Right hindlimb (tissue), 1 donor: ENCODE measurements at regions not wholly inside any gene's neighbourhood (a gene's known extent, or its start where the extent isn't known, plus 50 kb on each side); places are given as distances from the start of the nearest gene placed in this dataset.

Source experiments
- DNase-seq: peaks from one replicate; pipeline ENCODE4 v3.0.0-alpha.2; 2018

GRCh38 chr9:121550041-121550440 is 50.4 kb upstream of the GGTA1 start:
- no peak for DNase-seq

DNA sequence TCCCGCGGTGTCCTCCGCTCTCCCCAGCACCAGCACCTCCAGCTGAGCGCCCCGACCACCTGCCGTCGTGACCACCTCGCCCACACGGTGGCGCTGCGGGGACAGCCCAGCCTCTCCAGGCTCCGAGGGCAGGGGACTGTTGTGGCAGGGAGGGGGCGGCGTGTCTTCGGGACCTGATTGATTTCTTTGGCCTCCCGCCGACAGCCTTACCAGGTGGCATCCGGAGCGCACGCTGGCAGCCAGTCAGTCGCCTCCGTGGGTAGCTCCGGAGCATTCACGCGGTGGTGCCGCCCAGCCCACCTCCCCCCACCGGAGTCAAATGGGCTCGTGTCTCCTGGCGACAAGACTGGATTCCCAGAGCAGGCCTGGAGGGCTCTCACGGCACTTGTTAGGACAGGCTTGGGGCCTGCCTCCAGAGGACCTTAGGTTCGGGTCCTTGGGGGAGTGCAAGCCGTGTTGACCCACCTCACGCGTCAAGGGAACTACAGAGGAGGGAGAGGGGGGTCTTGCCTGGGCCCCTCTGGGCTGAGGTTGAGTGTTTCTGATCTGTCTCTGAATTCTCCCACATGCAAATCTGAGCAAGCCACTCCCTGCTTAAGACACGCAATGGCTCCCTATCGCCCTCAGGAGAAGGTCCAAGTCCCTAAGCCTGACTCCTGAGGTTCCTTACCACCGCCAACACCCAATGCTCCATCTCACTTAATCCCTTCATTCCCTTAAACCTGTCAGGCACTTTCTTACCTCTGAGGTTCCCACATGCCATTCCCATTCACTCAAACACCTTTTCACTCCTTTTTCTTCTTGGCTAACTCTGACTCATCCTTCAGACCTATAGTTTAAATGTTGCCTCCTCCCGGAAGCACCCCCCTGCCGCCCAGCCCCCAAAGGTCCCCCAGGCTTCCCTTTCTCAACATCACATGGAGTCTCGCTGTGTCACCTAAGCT is 51.2 kb upstream of the GGTA1 start:
- peak; percentile 91 for DNase-seq

DNA sequence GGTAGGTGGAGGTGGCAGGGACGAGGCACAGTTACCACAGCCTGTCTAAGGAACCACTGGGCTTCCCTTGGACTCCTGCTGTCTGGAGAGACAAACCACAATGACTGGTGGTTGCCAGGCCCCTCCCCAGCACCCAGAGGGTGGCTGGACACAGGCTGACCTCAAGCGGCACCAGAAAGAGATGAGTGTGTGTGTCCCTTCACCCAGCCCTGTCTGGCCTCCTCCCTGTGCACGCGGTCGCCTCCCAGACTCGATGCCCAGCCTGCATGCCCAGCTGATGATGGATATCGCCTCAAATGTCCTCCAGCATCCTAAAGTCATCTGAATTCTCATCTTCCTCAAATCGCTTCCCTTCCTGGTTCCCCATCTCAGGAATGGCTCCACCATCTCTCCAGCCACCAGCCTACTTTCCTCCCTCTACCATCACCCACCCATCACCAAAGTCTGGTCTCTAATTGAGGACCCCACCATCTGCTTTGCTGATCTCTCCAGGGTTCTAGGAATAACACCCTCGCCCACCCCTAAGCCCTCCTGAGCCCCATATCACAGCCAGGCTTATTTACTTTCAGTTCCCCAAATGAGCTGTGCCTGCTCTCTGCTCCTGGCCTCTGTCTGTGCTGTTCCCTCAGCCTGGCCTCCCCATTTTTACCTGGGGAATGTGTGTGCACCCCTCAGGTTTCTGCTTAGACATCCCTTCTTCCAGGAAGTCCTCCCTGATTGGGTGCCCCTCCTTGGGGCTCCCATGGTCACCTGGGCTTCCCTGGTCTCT is 52.5 kb upstream of the GGTA1 start:
- DNase-seq, result no peak

DNA sequence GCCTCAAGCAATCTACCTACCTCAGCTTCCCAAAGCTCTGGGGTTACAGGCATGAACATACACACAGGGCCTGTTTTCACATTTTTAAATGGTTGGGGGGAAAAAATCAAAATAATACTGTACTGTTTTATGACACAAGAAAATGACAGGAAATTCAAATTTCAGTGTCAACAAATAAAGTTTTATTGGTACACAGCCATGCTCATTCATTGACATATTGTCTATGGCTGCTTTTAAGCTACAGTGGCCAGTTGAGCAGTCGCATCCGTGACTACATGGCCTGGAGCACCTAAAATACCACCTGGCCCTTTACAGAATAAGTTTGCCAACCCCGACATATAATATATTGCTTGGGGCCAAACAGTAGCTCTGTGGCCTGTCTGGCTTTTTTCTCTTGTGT is 56.4 kb upstream of the GGTA1 start:
- DNase-seq, result no peak

DNA sequence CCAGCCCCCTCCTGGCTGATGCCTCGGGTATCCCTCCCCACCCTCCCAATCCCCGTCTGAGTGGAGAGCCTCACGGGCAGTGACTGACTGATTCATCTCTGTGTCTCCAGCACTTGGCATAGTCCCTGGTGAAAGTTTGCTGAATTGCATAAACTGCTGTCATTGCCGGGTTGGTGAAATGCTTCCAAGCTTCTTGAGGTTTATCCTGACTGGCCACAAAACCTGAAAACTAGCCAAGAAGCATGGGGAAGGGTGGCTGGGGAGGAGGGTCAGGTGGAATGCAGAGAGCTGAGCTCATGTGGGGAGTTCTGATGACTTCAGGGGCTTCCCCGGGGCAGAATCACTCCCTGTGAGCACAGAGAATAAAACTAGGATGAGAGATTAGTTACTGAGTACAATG is 56.9 kb upstream of the GGTA1 start:
- peak; percentile 77 for DNase-seq

DNA sequence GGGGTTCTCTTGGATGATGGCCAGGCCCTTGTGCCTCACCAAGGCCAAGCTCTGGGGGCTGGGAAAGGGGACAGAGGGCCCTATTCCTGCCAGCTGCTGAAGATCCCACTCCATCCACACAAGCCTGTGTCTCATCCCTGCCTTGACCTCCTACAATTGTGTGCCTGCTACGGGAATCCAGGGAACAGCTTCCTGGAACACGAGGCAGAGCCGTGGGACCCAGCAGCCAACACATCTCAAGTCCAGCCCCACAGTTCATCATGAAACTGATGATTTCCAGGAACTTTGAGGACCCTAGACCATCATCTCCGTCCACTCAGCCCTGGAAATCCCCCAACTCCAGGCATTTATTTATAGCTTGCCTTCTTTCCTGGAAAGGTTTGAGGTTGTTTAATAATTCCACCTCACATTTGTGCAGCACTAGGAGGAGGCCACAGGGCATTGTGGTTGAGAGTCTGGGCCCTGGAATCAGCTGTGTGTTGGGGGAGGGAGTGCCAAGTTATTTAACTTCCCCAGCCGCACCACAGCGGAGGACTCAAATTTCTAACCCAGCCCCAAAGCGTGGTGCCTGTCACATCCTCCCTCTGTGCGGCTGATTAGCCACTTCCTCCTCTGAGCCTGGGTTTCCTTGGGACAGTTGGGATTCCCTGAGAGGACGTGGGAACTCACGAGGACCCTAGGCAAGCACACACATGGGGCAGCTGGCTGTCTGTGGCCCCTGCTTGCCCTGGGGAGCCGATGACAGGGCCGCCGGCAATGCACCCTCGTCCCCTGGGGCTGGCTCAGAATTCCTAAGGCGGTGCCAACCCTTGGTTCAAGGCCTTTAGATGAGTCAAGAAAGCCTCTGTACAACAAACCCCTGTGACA is 58.2 kb upstream of the GGTA1 start:
- DNase-seq, result peak; percentile 91

GRCh38 chr9:121558473-121558872 is 58.8 kb upstream of the GGTA1 start:
- DNase-seq, result no peak

GRCh38 chr9:121559183-121559582 is 59.5 kb upstream of the GGTA1 start:
- DNase-seq, result no peak

DNA sequence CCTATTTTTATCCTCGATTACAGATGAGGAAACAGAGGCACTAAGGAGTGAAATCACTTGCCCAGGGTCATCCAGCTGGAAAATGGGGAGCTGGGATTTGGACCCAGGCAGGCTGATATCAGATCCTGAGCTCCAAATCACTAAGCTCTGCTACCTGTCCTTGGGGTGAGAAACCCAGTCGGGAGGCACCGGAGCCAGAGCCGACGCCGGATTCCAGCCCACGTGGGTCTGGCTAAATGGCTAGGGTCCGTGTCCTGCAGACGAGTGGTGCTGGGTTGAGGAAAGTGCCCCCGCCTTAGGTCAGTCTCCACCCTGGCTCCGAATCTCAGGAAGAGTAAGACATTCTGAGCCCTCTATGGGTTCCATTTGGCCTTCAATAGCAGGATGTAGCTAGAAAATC is 61.3 kb upstream of the GGTA1 start:
- no peak for DNase-seq

- no peak for DNase-seq
Observed at GRCh38 chr9:121561385-121562222, 62.0 kb upstream of the GGTA1 start.

DNA sequence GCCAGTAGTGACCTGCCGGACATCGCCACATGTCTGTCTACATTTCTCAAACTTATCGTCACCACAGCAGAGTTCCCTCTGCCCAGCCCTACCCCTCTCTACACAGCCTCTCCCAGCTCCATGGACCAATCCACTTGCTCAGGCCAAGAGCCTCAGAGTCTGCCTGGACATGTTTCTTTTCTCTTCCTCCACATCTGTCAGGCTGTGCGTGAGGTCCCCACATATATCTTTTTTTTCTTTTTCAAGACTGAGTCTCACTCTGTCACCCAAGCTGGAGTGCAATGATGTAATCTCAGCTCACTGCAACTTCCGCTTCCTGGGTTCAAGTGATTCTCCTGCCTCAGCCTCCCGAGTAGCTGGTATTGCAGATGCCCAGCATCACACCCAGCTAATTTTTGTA is 62.7 kb upstream of the GGTA1 start:
- DNase-seq, result no peak

- DNase-seq, result no peak
Observed at GRCh38 chr9:121563425-121563824, 63.8 kb upstream of the GGTA1 start.

- DNase-seq, result no peak
Observed at GRCh38 chr9:121563881-121564460, 64.3 kb upstream of the GGTA1 start.

DNA sequence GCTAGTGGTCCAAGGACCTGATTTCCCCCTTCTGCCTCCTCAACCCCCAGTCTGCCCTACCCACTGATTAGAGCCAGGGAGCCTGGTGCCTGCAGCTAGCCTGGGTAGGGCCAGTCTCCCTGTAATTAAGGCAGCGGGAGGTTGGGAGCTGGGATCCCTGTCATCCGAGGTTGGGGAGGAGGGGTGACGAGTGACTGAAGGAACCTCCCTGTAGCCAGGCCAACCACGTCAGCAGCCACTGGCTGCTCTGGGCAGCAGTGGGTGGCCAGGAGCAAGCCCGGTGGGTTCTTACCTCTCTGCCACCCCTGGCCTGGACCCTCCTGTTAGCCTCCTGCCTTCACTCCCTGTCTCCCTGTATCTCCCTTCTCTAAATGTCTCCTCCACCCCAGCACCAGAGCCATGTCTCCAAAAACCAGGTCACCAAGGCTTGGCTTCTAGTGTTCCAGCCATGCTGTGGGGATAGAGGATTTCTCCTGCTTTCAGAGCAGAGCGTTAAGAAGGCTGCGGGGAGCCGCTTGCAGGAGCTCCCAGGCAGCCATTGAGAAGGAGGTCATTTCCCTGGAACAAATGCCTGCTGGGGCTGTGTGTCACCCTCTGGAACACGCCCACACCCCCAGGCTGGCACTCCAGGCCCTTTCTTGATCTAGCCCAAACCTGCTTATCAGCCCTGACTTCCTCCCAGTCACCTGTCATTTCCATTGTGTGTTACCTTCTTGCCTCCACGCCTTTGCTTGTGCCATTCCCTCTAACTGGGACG is 65.0 kb upstream of the GGTA1 start:
- no peak for DNase-seq

DNA sequence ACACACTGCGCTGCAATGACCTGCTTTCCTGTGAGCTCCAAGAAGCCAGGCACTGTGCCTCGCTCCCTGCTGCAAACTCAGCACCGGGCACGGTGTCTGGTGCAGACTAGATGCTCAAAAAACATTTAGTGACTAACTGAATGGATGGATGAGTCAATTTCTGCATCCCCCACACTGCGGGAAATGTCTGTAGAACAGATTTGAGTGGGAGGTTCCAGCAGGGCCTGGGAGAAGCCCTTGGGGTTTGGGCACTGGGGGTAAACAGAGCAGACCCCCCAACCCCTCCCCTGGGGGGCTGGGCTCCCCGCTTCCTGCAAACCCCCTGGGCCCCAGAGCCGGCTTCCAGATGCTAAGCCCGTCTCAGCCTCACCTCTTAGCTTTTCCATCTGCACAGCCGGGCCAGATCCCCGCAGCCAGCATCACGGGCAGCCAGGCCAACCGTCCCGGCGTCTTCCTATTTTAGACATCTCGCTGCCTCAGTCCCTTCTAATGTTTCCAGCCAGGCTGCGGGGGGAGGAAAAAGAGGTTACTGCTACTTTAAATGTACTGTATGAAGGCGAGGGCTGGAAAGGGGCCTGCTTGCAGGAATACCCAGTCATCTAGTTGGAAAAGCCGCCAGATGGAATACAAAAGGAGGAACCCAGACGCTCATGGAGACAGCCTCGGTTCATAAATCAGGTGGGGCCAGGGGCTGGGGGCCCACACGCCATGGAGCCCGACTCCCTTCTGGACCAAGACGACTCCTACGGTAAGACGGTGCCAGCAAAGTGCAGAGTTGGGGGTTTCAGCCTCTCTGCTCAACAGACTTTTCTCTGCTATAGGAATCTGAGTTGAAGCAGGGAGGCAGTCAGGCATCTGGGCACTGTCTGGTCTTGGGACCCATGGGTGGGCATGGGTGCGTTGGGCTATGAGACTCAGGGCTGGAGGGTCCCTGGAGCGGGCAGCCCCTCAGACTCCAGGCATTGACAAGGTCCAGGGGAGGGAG is 67.1 kb upstream of the GGTA1 start:
- peak; percentile 90 for DNase-seq

DNA sequence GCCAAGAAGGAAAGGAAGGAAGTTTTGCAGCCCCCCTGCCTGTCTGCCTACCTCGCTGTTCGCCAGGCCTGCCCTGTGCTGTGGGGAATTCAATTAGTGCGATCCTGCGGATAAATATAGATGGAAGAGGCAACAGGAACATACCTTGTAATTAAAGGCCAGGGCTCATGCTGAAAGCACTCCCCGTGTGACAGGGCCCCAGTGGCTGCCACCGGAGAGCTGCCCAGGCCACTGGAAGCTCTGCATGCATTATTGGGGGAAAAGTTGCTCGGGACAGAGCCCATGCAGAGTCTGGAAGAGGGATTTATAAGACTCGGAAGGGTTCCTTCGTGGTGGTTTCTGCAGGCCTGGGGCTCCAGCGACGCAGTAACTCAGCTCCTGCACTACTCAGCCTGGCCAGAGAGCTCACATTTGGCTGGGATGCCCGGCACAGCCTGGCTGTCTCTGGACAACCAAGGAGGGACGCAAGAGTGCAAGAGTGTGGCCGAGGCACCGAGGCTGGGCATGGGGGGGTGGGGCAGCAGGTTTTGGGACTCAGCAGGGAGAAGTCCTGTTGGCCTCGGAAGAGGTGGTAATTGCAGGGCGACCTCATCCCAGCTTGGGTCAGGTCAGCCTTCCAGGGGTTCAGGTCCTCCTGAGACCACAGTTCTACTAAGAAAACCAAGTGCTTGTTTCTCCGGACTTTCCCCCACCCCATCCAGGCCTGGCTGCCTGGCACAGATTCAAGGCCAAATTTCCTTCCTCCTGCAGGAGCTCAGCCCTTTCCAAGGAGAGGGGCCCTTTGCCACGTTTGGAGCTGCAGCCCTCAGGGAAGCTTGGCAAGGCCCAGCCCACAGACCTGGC is 68.1 kb upstream of the GGTA1 start:
- peak; percentile 75 for DNase-seq

GRCh38 chr9:121568343-121569265 is 69.0 kb upstream of the GGTA1 start:
- DNase-seq, result peak; percentile 69

GRCh38 chr9:121569266-121569648 is 69.6 kb upstream of the GGTA1 start:
- no peak for DNase-seq
